ES-I3 (cell line): ENCODE measurements at regions not wholly inside any gene's neighbourhood (a gene's known extent, or its start where the extent isn't known, plus 50 kb on each side); places are given as distances from the start of the nearest gene placed in this dataset.

ENCODE experiments used
- H3K36me3 ChIP-seq: 2 replicates; pipeline ENCODE4 v1.6.1; 2013; ENCODE audit warnings: mild to moderate bottlenecking, low read length, control low read depth, moderate library complexity; ENCODE audit not compliant: insufficient read depth
- H3K4me1 ChIP-seq: 2 replicates; pipeline ENCODE4 v1.6.1; 2013; ENCODE audit warnings: mild to moderate bottlenecking, control low read depth, low read length; ENCODE audit not compliant: insufficient read depth
- H3K9ac ChIP-seq: 2 replicates; pipeline ENCODE4 v1.6.1; 2013; ENCODE audit warnings: low read depth, mild to moderate bottlenecking, low read length, moderate library complexity
- H3K9me3 ChIP-seq: 2 replicates; pipeline ENCODE4 v1.6.1; 2013; ENCODE audit warnings: mild to moderate bottlenecking, low read length, moderate library complexity; ENCODE audit not compliant: control insufficient read depth, insufficient read depth

GRCh38 chr5:159866093-159866492, 50.2 kb upstream of the ADRA1B start:
- Histone ChIP-seq H3K9me3 (no peaks in the 10 kb centered on the region), H3K4me1 (no peaks in the 10 kb centered on the region), H3K9ac (no peak overlapping the region), H3K36me3 (no peaks in the 10 kb centered on the region)
